HG02678 (cell line): ENCODE measurements at regions not wholly inside any gene's neighbourhood (a gene's known extent, or its start where the extent isn't known, plus 50 kb on each side); places are given as distances from the start of the nearest gene placed in this dataset.

ENCODE experiments used
- ATAC-seq: cut with Tn5 transposase; IDR thresholded peaks from one replicate; pipeline ENCODE4 v1.9.1; 2021; ENCODE audit warnings: mild to moderate bottlenecking, moderate library complexity; ENCODE audit not compliant: unreplicated experiment

GRCh38 chr10:4503076-4503475, 322.9 kb upstream of the AKR1E2 start:
- ATAC-seq, result no peak

DNA sequence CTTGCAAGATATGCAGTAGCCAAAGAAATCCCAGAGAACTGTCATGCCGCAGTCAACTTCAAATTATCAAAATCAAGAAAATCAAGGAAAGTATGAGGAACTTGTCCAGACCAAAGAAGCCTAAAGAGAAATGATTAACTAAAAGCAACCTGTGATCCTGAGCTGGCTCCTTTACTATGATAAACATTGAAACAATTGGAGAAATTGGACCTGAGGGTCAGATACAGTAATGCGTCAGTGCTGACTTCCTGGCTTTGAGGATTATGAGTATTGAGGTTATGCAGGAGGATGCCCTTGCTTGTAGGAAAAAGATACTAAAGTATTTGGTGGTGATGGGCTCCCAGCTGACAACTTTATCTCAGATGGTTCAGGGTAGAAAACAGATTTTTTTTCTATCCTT, 324.7 kb upstream of the AKR1E2 start:
- no peak for ATAC-seq

- ATAC-seq, result no peak
Measured at GRCh38 chr10:4498711-4499251, 327.2 kb upstream of the AKR1E2 start.

- no peak for ATAC-seq
Measured at GRCh38 chr10:4494551-4494950, 331.5 kb upstream of the AKR1E2 start.

GRCh38 chr10:4492202-4492601, 333.8 kb upstream of the AKR1E2 start:
- ATAC-seq, result no peak

- no peak for ATAC-seq
Measured at GRCh38 chr10:4488904-4489303, 337.1 kb upstream of the AKR1E2 start.

- ATAC-seq, result no peak
Measured at GRCh38 chr10:4485636-4486035, 340.4 kb upstream of the AKR1E2 start.

DNA sequence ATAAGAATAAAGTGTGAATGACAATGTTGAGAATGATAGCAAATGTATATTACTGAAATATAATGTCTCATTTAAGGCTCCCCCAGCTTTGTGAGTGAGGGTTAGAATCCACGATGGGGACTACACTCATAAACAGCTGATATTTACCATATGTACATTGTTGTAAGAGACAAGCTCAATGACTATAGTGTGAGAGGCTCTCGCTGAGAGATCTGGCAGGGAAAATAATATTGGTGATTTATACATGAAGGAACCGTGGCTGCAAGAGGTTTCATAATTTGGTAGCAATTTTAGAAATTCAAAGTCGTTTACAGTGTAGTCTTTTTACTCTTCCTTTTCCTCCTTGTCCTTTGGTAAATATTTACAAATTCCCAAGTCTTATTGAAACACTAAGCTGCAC, 342.2 kb upstream of the AKR1E2 start:
- no peak for ATAC-seq

DNA sequence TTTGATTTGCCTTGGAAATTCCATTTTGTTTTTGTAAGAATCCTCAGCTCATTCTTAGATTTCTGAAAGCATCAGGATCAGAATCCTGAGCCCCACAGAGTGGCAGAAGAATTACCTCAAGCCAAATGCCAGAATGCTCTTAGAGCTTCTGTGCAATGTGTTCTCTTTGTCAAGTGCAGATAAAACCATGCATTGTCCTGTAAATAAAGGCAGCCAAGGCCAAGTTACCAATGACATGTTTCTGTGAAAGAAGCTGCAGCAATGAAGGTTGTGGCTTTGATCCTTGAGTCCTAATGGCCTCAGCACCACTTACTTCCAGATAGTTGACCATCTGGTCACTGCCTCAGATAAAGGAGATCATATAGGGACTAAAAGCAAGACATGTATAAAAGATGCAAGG, 343.3 kb upstream of the AKR1E2 start:
- ATAC-seq, result no peak

GRCh38 chr10:4481192-4481591, 344.8 kb upstream of the AKR1E2 start:
- no peak for ATAC-seq

- no peak for ATAC-seq
Measured at GRCh38 chr10:4479342-4479741, 346.7 kb upstream of the AKR1E2 start.

DNA sequence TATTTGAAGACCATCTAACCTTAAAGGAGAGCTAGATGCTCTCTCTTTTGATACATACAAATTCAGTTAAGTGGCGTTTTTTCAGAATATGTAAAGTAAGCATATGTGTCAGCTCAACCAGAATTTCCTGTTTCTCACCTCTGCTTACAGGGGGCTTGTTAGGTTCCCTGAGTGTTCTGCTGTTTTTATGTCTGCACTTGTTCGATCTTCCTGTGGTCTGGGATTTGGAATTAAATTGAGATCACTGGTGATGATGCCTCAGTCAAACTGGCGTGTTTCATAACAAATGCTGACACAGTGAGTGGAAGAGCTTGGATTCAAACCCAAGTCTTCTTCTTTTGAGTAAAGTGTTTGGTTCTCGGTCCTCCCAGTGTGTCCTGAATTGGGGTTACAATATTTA, 348.3 kb upstream of the AKR1E2 start:
- ATAC-seq, result no peak

DNA sequence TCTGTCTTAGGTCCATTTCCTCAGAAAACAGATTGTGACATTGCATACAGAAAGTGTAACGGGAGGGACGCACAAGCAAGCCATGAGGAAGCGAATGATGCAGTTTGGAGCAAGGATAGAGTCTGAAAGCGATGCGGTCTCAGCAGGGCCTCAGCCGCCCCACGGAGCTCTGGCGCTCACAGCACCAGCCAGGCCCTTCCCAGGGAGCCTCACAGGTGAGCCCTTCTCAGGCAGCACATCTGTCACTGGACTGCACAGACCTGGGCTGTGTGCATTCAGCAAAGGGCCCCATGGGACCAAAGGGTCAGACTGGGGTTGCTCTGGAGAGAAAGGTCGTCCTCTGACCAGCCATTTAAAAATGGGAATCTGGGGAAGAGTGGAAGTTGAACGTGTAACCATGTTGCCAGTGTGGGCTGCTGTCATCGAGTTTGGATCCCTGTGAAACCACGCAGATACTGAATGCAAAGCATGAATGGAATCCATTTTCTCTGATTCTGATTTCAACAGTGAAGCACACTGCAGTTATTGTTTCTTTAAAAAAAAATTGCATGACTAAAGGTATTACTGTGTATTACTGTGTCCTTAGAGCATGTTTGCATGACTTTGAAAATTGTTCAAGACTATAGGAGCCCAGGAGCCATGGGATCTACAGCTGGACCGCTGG, 350.0 kb upstream of the AKR1E2 start:
- ATAC-seq, result no peak

GRCh38 chr10:4474829-4475228, 351.2 kb upstream of the AKR1E2 start:
- no peak for ATAC-seq

DNA sequence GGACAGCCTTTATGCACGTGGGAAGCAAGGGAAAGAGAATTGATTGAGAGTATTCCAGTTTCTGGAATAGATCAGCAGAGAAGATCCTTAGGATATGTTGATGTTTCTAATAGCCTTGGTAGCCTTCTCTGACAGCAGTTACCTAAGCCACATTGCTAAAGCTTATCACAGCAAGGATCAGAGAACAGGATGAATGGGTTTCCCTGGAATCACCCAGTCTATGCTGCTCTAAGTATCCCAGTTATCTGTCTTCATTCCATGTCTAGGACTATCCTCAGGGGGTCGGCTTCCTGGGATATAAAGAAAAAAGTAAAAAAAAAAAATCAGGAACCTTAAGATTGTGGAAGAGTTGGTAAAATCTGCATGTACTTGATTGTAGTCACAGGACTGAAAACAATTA, 352.0 kb upstream of the AKR1E2 start:
- ATAC-seq, result no peak

GRCh38 chr10:4472190-4472904, 353.7 kb upstream of the AKR1E2 start:
- no peak for ATAC-seq

DNA sequence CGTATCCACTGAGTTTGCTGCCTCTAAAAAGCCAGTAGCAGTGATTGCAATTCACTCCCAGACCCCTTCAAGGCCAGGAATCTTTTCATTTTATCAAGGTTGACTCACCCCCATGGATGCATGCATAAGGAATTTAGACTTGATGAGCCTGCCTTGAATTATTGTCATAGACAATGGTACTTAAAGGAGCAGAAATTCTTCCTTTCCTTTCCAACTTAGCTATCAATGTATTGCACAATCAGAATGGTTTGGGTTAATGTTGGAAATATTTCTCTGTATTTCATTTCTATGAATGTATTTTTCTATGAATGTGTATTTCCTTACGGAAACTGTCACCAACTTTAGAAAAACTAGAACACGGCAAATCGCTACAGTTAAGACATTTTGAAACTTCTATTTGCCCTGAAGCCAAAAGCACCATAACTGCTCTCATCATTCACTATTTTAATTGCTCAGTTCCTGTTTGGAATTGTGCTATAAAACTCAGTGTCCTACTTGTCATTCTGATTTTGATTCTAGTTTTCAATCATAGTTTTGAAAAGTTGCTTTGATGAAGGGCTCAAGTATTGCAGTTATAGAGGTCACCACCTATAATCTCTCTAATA, 355.7 kb upstream of the AKR1E2 start:
- no peak for ATAC-seq

DNA sequence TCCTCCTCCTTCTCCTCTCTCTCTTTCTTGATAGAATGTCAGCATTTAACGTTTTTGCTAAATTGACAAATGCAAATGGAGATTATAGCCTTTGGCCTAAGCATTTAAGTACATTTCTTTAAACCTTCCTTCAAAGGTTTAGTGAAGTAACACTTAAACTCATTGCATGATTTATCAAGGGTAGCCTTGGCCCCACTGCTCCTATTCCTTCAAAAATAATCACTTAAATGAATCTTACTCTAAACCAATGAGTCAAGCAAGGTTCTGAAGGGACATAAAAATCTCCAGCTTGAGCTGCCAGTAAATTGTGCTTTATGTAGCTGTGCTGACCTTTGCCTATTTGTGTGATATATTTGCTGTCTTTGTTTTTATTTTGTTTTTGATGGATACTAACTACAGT, 358.5 kb upstream of the AKR1E2 start:
- no peak for ATAC-seq

- no peak for ATAC-seq
Measured at GRCh38 chr10:4460267-4460666, 365.7 kb upstream of the AKR1E2 start.

DNA sequence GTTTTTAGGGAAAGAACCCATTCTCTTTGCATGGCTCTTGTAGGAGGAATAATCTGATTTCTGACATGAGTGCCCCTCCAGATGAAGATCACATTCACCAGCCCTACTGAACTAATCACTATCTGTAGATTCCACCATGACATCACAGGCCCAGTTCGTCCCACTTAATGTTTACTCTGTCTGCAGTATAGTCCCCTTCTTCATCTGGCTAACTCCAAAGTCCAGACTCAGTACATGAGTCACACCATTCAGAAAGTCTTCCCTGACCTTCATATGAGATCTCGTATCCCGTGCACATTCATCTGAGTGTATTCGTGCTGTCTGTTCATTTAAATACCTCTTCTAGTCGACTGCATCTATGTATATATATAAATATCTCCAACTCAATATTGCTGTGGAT, 366.5 kb upstream of the AKR1E2 start:
- no peak for ATAC-seq

- ATAC-seq, result no peak
Measured at GRCh38 chr10:4457597-4457996, 368.4 kb upstream of the AKR1E2 start.

DNA sequence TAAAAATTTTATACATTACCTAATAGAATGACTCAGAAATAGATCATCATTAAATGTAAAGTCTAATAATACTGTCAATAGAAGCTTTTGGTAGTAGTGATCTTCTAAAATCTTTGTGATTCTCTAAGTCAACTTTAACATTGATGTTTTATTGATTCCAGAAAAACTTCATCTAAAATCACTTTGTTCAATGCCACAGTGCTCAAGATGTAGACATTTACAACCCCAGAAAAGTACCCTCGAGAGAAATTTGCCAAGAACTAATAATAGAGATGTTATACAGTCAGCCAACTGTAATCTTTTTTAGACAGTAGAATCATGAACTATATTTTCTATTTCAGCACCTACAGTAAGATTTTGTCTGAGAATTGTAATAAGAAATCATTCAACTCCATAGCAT, 369.2 kb upstream of the AKR1E2 start:
- no peak for ATAC-seq
